ENCODE measurements at regions not wholly inside any gene's neighbourhood (a gene's known extent, or its start where the extent isn't known, plus 50 kb on each side); places are given as distances from the start of the nearest gene placed in this dataset.

DNA sequence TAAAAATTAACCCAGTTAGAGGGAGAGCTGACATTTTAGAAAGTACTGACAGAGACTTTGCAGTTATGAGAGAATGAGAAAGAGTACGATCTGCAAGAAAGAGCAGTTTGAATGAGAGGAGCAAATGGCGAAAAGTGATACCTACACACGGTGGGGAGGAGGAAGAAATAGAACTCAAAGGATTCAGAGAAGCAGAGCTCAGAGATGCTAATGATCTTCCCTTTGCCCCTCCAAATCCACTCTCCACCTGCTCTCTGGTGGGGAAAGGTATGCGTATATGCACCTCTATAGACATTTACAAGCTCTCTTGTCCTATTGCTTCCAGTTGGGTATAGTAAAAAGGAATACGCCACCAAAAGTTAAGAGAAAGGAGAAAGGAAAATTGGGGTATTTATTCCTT, 123.3 kb upstream of the TTC14 start:
- Histone ChIP-seq H3K27ac (ENCODE audit: low read depth, low read length, poor library complexity, severe bottlenecking) (no peak overlapping the region), H3K27me3 (replicated peaks; ENCODE audit: insufficient read depth, low read depth, low read length, poor library complexity) (no peaks in the 10 kb centered on the region), H3K4me1 (ENCODE audit: insufficient read depth, low read length, poor library complexity, severe bottlenecking) (no peaks in the 10 kb centered on the region), H3K36me3 (ENCODE audit: insufficient read depth, low read length, poor library complexity, severe bottlenecking) (no peaks in the 10 kb centered on the region), H3K4me3 (ENCODE audit: low read depth, low read length, poor library complexity, severe bottlenecking) (no peak overlapping the region), H3K9me3 (ENCODE audit: low read depth, low read length, poor library complexity, severe bottlenecking) (no peaks in the 10 kb centered on the region)
- CTCF ChIA-PET: no interaction called here
- POLR2A ChIA-PET (ENCODE audit: low non-redundant PET): no interaction called here
- TF ChIP-seq EZH2 (IDR thresholded peaks at IDR 0.05; ENCODE audit: borderline replicate concordance, low read depth, low read length, poor library complexity, severe bottlenecking): no peak
- TF ChIP-seq, protein P1, sequence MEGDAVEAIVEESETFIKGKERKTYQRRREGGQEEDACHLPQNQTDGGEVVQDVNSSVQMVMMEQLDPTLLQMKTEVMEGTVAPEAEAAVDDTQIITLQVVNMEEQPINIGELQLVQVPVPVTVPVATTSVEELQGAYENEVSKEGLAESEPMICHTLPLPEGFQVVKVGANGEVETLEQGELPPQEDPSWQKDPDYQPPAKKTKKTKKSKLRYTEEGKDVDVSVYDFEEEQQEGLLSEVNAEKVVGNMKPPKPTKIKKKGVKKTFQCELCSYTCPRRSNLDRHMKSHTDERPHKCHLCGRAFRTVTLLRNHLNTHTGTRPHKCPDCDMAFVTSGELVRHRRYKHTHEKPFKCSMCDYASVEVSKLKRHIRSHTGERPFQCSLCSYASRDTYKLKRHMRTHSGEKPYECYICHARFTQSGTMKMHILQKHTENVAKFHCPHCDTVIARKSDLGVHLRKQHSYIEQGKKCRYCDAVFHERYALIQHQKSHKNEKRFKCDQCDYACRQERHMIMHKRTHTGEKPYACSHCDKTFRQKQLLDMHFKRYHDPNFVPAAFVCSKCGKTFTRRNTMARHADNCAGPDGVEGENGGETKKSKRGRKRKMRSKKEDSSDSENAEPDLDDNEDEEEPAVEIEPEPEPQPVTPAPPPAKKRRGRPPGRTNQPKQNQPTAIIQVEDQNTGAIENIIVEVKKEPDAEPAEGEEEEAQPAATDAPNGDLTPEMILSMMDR (conservative IDR thresholded peaks at IDR 0.05; ENCODE audit: low read depth, low read length): no peak
- intact Hi-C loops (cut with micrococcal nuclease; ENCODE audit: unreplicated experiment): no loop called here
- no peak for DNase-seq (ENCODE audit: low spot score)
- BruUV-seq (replicated peaks): no TSS peak

DNA sequence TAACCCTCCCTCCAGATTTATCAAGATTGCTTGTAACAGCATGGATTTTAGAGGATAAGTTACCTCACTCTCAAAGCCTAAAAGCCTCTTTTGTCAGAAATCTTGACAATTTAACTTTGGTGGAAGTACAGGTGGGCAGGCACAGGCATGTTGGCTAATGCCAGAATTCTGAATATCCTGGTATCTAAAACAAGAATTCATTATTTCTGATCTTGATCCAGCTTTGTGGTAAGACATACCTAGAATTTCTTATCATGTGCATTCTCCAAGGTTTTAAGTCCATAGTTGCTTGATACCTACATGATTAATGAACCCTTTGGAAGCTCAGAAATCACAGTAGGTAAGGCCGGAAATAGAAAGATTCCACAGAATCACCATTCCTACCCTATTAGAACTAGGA, 109.9 kb upstream of the TTC14 start:
- Histone ChIP-seq H3K9me3 (ENCODE audit: low read depth, low read length, poor library complexity, severe bottlenecking) (no peaks in the 10 kb centered on the region), H3K4me3 (ENCODE audit: low read depth, low read length, poor library complexity, severe bottlenecking) (no peak overlapping the region), H3K4me1 (ENCODE audit: insufficient read depth, low read length, poor library complexity, severe bottlenecking) (no peaks in the 10 kb centered on the region), H3K27ac (ENCODE audit: low read depth, low read length, poor library complexity, severe bottlenecking) (no peak overlapping the region), H3K27me3 (replicated peaks; ENCODE audit: insufficient read depth, low read depth, low read length, poor library complexity) (no peaks in the 10 kb centered on the region), H3K36me3 (ENCODE audit: insufficient read depth, low read length, poor library complexity, severe bottlenecking) (no peaks in the 10 kb centered on the region)
- POLR2A ChIA-PET (ENCODE audit: low non-redundant PET): no interaction called here
- CTCF ChIA-PET: no interaction called here
- no TSS peak for BruUV-seq (replicated peaks)
- intact Hi-C loops (cut with micrococcal nuclease; ENCODE audit: unreplicated experiment): no loop called here
- TF ChIP-seq, protein P1 (conservative IDR thresholded peaks at IDR 0.05; ENCODE audit: low read depth, low read length): no peak
- TF ChIP-seq EZH2 (IDR thresholded peaks at IDR 0.05; ENCODE audit: borderline replicate concordance, low read depth, low read length, poor library complexity, severe bottlenecking): no peak
- DNase-seq (ENCODE audit: low spot score): no peak

- H3K9me3 ChIP-seq (ENCODE audit: low read depth, low read length, poor library complexity, severe bottlenecking): no peaks in the 10 kb centered on the region
- no peak for DNase-seq (ENCODE audit: low spot score)
- TF ChIP-seq, protein P1 (conservative IDR thresholded peaks at IDR 0.05; ENCODE audit: low read depth, low read length): no peak
- no peak for TF ChIP-seq EZH2 (IDR thresholded peaks at IDR 0.05; ENCODE audit: borderline replicate concordance, low read depth, low read length, poor library complexity, severe bottlenecking)
- BruUV-seq (replicated peaks): no TSS peak
- ChIA-PET CTCF (no interaction called here), POLR2A (ENCODE audit: low non-redundant PET) (no interaction called here)
- no peaks in the 10 kb centered on the region for H3K36me3 ChIP-seq (ENCODE audit: insufficient read depth, low read length, poor library complexity, severe bottlenecking)
- H3K27ac ChIP-seq (ENCODE audit: low read depth, low read length, poor library complexity, severe bottlenecking): no peak overlapping the region
- H3K4me1 ChIP-seq (ENCODE audit: insufficient read depth, low read length, poor library complexity, severe bottlenecking): no peaks in the 10 kb centered on the region
- no peak overlapping the region for H3K4me3 ChIP-seq (ENCODE audit: low read depth, low read length, poor library complexity, severe bottlenecking)
- intact Hi-C loops (cut with micrococcal nuclease; ENCODE audit: unreplicated experiment): no loop called here
- no peaks in the 10 kb centered on the region for H3K27me3 ChIP-seq (replicated peaks; ENCODE audit: insufficient read depth, low read depth, low read length, poor library complexity)
Measured at GRCh38 chr3:180496995-180497394, 105.0 kb upstream of the TTC14 start.
